Choroid plexus epithelial cell (primary cell): ENCODE measurements at regions not wholly inside any gene's neighbourhood (a gene's known extent, or its start where the extent isn't known, plus 50 kb on each side); places are given as distances from the start of the nearest gene placed in this dataset.
A peak's percentile ranks its signal among the peaks of the same experiment; 100 is the strongest.

Source experiments
- DNase-seq: peaks from one replicate; pipeline ENCODE4 v3.0.0-alpha.2; 2010; ENCODE audit warnings: low read depth
- H3K4me3 ChIP-seq: 2 replicates; pipeline ENCODE4 v1.5.1; 2011; ENCODE audit warnings: low read depth, mild to moderate bottlenecking, control low read depth, low read length, moderate library complexity
- TF ChIP-seq, protein P1 (sequence below): conservative IDR thresholded peaks from 2 replicates; pipeline ENCODE4 v1.5.1; 2011; ENCODE audit warnings: low read depth, mild to moderate bottlenecking, control low read depth, inconsistent platforms, low read length, moderate library complexity

GRCh38 chr13:75071395-75071794, 410.6 kb downstream of the TBC1D4 start:
- DNase-seq = no peak
- H3K4me3 ChIP-seq = no peak overlapping the region
- TF ChIP-seq, protein P1, sequence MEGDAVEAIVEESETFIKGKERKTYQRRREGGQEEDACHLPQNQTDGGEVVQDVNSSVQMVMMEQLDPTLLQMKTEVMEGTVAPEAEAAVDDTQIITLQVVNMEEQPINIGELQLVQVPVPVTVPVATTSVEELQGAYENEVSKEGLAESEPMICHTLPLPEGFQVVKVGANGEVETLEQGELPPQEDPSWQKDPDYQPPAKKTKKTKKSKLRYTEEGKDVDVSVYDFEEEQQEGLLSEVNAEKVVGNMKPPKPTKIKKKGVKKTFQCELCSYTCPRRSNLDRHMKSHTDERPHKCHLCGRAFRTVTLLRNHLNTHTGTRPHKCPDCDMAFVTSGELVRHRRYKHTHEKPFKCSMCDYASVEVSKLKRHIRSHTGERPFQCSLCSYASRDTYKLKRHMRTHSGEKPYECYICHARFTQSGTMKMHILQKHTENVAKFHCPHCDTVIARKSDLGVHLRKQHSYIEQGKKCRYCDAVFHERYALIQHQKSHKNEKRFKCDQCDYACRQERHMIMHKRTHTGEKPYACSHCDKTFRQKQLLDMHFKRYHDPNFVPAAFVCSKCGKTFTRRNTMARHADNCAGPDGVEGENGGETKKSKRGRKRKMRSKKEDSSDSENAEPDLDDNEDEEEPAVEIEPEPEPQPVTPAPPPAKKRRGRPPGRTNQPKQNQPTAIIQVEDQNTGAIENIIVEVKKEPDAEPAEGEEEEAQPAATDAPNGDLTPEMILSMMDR = no peak

GRCh38 chr13:75061909-75062308, 420.1 kb downstream of the TBC1D4 start:
- TF ChIP-seq, protein P1 = no peak
- DNase-seq = peak; percentile 12
- no peak overlapping the region for H3K4me3 ChIP-seq

DNA sequence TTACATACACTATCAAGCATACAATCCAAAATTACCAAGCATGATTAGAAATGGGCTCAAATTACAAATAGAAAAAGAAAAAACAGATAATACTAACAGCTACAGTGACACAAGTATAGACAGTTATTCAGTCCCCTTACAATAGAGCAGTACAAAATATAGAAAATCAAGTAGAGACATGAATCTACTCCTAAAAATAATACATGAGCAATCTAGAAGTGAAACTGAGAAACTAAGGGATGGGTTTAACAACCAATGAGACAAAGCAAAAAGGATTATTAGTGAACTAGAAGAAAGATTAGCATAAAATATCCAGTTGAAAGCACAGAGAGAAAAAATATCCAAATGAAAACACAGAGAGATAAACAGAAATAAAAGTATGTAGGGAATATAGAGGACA, 426.7 kb downstream of the TBC1D4 start:
- H3K4me3 ChIP-seq = no peak overlapping the region
- TF ChIP-seq, protein P1 = no peak
- no peak for DNase-seq

DNA sequence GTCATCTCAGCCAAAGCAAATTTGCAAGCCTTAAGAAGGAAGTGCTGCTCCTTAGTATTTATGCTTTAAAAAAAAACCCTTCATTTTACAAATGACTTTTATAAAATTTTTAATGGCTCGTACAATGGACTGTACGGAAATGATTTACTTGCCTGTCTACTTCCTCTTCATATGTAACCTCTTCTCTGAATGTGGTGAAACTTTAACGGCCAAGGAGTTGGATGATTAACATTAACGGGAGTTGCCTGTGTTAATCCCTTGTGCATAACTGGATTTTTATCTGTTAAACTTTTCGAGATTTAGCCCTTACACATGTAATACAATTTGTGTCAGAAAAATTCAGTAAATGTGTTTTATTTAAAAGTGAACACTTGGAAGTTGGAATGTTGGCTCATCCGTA, 429.4 kb downstream of the TBC1D4 start:
- TF ChIP-seq, protein P1 = no peak
- DNase-seq = no peak
- H3K4me3 ChIP-seq = no peak overlapping the region

GRCh38 chr13:75050419-75051046, 431.4 kb downstream of the TBC1D4 start:
- no peak overlapping the region for H3K4me3 ChIP-seq
- DNase-seq = peak; percentile 58
- TF ChIP-seq, protein P1 = no peak

DNA sequence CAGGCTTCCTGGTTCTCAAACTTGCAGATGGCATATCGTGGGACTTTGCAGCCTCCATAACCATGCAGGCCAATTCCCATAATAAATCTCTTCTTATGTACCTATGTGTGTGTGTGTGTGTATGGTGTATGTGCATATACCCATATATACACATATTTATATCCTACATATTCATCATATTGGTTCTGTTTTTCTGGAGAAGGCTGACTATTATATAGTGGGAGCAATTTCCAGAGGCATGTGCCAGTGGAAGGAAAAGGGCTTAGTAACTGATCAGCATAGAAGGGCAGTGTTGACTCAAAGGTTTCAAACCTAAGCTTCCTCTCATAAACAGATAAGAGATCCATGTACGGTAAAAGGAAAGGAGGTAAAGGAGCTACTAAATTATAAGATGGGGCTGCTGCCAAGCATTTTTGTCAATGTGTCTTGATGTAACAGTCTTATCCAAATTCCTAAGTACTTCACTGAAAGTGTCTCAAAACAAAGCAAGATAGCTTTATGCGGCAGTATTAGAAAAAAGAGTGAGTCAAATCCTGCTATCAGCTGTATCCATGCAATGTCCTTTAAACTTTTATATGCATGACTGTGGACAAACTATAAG, 432.1 kb downstream of the TBC1D4 start:
- DNase-seq = peak; percentile 7
- H3K4me3 ChIP-seq = no peak overlapping the region

More for the DNA sequence above, 432.1 kb downstream of the TBC1D4 start:
- TF ChIP-seq, protein P1 = no peak
